IPS DF 4.7 (cell line): ENCODE measurements at regions not wholly inside any gene's neighbourhood (a gene's known extent, or its start where the extent isn't known, plus 50 kb on each side); places are given as distances from the start of the nearest gene placed in this dataset.
A peak's percentile ranks its signal among the peaks of the same experiment; 100 is the strongest.

Experiments used
- DNase-seq: peaks from one replicate; pipeline ENCODE4 v3.0.0-alpha.2; 2013; ENCODE audit warnings: low spot score; ENCODE audit errors: extremely low read depth

GRCh38 chr9:4921449-4921848 lies 63.6 kb upstream of the JAK2 start:
- DNase-seq, result no peak

- no peak for DNase-seq
These were observed 63.0 kb upstream of the JAK2 start for GRCh38 chr9:4922101-4922500.

- no peak for DNase-seq
These were observed 62.3 kb upstream of the JAK2 start for GRCh38 chr9:4922730-4923129.

GRCh38 chr9:4923141-4923540 lies 61.9 kb upstream of the JAK2 start:
- DNase-seq, result no peak

- DNase-seq, result no peak
These were observed 61.2 kb upstream of the JAK2 start for GRCh38 chr9:4923580-4924544.

- DNase-seq, result no peak
These were observed 58.8 kb upstream of the JAK2 start for GRCh38 chr9:4926239-4926638.

- DNase-seq, result peak; percentile 25
These were observed 58.0 kb upstream of the JAK2 start for GRCh38 chr9:4927043-4927471.

GRCh38 chr9:4927701-4928100 lies 57.4 kb upstream of the JAK2 start:
- DNase-seq, result no peak

- no peak for DNase-seq
These were observed 55.2 kb upstream of the JAK2 start for GRCh38 chr9:4929917-4930316.

- DNase-seq, result no peak
These were observed 52.4 kb upstream of the JAK2 start for GRCh38 chr9:4932681-4933080.

GRCh38 chr9:4933177-4933576 lies 51.9 kb upstream of the JAK2 start:
- DNase-seq, result no peak

GRCh38 chr9:4933861-4934260 lies 51.2 kb upstream of the JAK2 start:
- DNase-seq, result no peak

GRCh38 chr9:4935001-4935672 lies 49.9 kb upstream of the JAK2 start:
- no peak for DNase-seq
